Fibroblast of pulmonary artery (primary cell): ENCODE measurements at regions not wholly inside any gene's neighbourhood (a gene's known extent, or its start where the extent isn't known, plus 50 kb on each side); places are given as distances from the start of the nearest gene placed in this dataset.

ENCODE experiments used
- DNase-seq: peaks from one replicate; pipeline ENCODE4 v3.0.0-alpha.2; 2010; ENCODE audit warnings: low read depth
- H3K4me3 ChIP-seq: replicated peaks from 2 replicates; pipeline ENCODE4 v1.5.1; 2011; ENCODE audit warnings: low read depth, mild to moderate bottlenecking, control low read depth, low read length, moderate library complexity
- TF ChIP-seq, protein P1 (sequence below): IDR thresholded peaks from 2 replicates; pipeline ENCODE4 v1.5.1; 2011; ENCODE audit warnings: mild to moderate bottlenecking, control low read depth, low read length, inconsistent platforms; ENCODE audit errors: missing control alignments

DNA sequence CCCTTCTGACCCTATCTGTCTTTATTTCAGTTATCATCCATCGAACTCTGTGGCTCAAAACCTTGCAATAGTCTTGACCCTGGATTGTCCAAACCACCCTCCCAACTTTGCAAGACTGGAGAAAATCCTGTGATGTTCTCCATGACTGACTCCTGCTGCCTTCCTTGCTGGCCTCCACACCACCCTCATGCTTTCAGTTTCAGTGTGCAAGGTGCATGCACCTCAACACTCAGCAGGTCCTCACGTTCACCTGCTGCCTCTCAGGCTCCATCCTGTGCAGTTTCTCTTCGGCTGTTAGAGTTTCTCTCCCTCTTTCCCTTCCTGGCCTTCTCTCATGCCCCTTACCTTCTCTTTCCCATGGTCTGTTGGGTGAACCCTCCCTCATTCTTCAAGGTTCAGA lies 59.4 kb upstream of the ASIC2 start:
- H3K4me3 ChIP-seq = no peak overlapping the region
- TF ChIP-seq, protein P1, sequence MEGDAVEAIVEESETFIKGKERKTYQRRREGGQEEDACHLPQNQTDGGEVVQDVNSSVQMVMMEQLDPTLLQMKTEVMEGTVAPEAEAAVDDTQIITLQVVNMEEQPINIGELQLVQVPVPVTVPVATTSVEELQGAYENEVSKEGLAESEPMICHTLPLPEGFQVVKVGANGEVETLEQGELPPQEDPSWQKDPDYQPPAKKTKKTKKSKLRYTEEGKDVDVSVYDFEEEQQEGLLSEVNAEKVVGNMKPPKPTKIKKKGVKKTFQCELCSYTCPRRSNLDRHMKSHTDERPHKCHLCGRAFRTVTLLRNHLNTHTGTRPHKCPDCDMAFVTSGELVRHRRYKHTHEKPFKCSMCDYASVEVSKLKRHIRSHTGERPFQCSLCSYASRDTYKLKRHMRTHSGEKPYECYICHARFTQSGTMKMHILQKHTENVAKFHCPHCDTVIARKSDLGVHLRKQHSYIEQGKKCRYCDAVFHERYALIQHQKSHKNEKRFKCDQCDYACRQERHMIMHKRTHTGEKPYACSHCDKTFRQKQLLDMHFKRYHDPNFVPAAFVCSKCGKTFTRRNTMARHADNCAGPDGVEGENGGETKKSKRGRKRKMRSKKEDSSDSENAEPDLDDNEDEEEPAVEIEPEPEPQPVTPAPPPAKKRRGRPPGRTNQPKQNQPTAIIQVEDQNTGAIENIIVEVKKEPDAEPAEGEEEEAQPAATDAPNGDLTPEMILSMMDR = no peak
- DNase-seq = no peak

DNA sequence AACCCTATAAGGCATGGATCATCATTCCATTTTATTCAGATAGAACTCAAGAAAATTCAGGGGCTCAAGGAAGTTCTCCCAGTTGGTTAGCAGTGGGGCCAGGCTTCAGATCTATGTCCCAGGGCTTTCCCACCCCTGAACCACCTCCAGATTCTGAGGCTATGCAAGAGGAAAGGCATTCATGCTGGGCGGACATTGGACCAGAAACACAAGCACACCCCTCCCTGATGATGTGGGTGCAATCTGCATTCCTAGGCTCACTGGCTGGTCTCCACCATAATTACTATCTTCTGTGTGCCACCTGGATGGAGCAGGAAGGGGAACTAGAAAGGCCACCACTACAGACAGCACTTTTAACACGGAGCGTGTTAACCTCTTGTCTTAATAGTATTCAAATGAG lies 63.2 kb upstream of the ASIC2 start:
- DNase-seq = no peak
- TF ChIP-seq, protein P1 = no peak
- H3K4me3 ChIP-seq = no peak overlapping the region

DNA sequence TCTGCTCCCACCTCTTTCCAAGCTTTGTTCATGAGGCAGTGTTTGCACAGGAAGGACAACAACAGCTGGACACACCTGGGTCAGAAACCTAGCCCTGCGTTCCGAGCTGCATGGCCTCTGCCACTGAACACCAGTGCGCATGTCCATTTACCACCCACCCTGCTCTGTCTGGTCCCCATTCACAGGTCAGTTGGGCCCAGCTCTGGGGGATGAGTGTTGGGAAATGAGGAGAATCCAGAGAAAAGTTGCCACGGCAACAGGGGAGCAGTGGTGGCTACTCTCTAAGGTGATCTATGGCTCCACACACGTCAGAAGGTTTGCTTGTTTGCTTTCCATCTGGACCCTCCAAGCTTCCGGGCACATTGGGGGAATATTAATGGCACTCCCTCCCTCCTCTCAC lies 70.4 kb upstream of the ASIC2 start:
- TF ChIP-seq, protein P1 = no peak
- H3K4me3 ChIP-seq = no peak overlapping the region
- DNase-seq = no peak

DNA sequence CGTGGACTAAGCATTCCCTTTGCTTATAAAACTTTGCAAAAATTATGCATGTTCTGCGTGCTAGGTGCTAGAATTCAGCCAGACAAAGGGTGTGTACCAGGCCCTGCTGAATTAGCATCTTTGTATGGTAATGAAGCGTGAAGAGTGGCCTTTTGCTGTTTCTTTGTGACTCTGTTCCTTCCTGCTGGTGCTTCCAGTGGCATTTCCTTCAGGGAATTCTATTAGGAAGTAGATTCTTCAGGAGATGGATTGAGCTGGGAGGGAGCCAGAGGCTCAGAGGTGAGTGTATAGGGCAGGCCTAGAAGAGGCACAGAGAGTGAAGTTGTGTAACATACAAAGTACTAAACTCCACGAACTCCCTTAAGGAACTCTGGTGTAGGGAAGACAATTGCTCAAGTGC lies 73.9 kb upstream of the ASIC2 start:
- no peak for DNase-seq
- no peak overlapping the region for H3K4me3 ChIP-seq

DNA sequence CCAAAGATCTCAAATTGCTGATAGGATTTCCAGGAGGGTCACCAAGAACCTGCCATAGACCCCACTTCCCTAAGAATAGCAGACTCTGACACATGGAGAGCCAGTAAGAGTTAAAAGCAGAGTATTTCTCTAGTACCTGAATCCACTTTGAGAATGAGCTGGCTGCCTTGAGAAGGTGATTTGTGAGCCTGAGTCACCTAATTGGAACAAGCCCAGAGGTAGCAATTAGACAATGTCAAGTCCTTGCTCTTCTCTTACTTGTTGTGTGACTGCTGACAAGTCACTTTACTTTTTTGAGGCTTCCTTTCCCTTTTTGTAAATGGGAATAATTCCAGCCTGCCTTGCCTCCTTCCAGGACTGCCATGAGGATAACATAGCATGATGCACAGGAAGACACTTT lies 76.1 kb upstream of the ASIC2 start:
- TF ChIP-seq, protein P1 = no peak
- no peak overlapping the region for H3K4me3 ChIP-seq
- DNase-seq = no peak

More for the DNA sequence above, 73.9 kb upstream of the ASIC2 start:
- TF ChIP-seq, protein P1 = no peak

DNA sequence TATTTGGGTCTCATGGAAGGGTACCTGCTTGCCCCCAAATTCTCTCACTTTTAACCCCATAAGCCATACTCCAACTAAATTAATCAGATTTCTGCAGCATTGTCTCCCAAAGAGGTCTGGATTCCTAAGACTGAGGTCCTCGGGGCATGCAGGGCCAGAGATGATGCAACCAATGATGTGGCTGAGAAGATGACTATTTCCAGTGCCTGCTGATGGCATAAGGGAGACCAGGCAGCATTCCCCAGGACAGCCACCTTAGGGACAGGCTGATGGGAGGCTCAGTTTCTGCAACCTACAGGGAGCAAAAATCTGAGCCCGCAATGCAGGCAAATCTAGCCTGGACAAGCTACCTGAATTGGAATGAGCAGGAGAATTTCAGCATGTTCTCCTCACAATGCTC lies 76.8 kb upstream of the ASIC2 start:
- TF ChIP-seq, protein P1 = no peak
- no peak for DNase-seq
- no peak overlapping the region for H3K4me3 ChIP-seq

DNA sequence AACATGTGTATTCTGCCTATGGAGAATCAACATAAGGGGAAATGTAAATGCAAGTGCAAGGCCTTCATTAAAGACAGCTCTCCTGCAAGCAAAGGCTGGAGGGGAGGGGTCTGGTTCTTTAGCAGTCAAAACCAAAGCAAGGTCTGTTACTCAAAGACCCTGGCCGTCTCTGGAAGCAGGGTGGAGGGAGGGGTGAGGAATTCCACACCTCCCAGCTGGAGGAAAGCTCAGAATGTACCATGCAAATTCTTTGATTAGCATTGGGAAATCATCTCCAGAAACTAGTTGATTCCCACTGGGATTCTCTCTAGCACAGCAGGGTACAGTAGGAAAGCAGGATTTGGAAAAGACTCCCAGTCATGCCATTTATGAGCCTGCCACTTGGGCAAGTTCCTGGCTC lies 77.3 kb upstream of the ASIC2 start:
- H3K4me3 ChIP-seq = no peak overlapping the region
- no peak for DNase-seq
- TF ChIP-seq, protein P1 = no peak
